ENCODE measurements at regions not wholly inside any gene's neighbourhood (a gene's known extent, or its start where the extent isn't known, plus 50 kb on each side); places are given as distances from the start of the nearest gene placed in this dataset.

DNA sequence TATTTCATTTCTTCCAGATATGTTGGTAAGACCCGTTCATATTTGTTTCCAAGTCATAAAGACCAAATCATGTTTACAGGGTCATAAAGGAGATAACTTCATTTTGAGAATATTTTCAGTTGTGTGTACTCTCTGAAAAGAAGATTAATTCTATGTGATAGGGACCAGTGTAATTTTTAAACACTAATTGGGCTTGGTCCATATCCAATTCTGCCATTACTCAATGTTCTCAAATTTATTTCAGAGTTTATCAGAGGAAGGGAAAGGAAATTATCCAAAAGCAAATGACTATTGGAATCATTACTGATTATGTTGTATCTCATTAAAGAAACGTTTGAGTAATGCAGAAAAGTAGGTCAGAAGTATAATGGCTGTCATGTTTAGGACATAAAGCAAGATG is 126.8 kb upstream of the DCN start:
- TF ChIP-seq, protein P1, sequence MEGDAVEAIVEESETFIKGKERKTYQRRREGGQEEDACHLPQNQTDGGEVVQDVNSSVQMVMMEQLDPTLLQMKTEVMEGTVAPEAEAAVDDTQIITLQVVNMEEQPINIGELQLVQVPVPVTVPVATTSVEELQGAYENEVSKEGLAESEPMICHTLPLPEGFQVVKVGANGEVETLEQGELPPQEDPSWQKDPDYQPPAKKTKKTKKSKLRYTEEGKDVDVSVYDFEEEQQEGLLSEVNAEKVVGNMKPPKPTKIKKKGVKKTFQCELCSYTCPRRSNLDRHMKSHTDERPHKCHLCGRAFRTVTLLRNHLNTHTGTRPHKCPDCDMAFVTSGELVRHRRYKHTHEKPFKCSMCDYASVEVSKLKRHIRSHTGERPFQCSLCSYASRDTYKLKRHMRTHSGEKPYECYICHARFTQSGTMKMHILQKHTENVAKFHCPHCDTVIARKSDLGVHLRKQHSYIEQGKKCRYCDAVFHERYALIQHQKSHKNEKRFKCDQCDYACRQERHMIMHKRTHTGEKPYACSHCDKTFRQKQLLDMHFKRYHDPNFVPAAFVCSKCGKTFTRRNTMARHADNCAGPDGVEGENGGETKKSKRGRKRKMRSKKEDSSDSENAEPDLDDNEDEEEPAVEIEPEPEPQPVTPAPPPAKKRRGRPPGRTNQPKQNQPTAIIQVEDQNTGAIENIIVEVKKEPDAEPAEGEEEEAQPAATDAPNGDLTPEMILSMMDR (IDR thresholded peaks at IDR 0.05; ENCODE audit: low read depth, low read length, missing input control), result no peak
- TF ChIP-seq TAF1 (conservative IDR thresholded peaks at IDR 0.05), result no peak
- no peak for TF ChIP-seq SP1 (IDR thresholded peaks at IDR 0.05)
- TF ChIP-seq EGR1 (IDR thresholded peaks at IDR 0.05; ENCODE audit: low read depth in 2 of 2), result no peak
- no peak for TF ChIP-seq YY1 (IDR thresholded peaks at IDR 0.05)
- no peak for TF ChIP-seq RXRA (IDR thresholded peaks at IDR 0.05)
- TF ChIP-seq, protein P2, sequence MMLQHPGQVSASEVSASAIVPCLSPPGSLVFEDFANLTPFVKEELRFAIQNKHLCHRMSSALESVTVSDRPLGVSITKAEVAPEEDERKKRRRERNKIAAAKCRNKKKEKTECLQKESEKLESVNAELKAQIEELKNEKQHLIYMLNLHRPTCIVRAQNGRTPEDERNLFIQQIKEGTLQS (IDR thresholded peaks at IDR 0.05), result no peak
- TF ChIP-seq, protein P3, sequence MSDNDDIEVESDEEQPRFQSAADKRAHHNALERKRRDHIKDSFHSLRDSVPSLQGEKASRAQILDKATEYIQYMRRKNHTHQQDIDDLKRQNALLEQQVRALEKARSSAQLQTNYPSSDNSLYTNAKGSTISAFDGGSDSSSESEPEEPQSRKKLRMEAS (IDR thresholded peaks at IDR 0.05), result no peak
- TF ChIP-seq, protein P4, sequence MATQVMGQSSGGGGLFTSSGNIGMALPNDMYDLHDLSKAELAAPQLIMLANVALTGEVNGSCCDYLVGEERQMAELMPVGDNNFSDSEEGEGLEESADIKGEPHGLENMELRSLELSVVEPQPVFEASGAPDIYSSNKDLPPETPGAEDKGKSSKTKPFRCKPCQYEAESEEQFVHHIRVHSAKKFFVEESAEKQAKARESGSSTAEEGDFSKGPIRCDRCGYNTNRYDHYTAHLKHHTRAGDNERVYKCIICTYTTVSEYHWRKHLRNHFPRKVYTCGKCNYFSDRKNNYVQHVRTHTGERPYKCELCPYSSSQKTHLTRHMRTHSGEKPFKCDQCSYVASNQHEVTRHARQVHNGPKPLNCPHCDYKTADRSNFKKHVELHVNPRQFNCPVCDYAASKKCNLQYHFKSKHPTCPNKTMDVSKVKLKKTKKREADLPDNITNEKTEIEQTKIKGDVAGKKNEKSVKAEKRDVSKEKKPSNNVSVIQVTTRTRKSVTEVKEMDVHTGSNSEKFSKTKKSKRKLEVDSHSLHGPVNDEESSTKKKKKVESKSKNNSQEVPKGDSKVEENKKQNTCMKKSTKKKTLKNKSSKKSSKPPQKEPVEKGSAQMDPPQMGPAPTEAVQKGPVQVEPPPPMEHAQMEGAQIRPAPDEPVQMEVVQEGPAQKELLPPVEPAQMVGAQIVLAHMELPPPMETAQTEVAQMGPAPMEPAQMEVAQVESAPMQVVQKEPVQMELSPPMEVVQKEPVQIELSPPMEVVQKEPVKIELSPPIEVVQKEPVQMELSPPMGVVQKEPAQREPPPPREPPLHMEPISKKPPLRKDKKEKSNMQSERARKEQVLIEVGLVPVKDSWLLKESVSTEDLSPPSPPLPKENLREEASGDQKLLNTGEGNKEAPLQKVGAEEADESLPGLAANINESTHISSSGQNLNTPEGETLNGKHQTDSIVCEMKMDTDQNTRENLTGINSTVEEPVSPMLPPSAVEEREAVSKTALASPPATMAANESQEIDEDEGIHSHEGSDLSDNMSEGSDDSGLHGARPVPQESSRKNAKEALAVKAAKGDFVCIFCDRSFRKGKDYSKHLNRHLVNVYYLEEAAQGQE (IDR thresholded peaks at IDR 0.05), result no peak
- TF ChIP-seq NR2F2 (IDR thresholded peaks at IDR 0.05), result no peak
- TF ChIP-seq HNF4G (IDR thresholded peaks at IDR 0.05), result no peak
- TF ChIP-seq FOXA1 (IDR thresholded peaks at IDR 0.05), result no peak

Data from liver (tissue), 3 donors.